OCI-LY3 (cell line): ENCODE measurements at regions not wholly inside any gene's neighbourhood (a gene's known extent, or its start where the extent isn't known, plus 50 kb on each side); places are given as distances from the start of the nearest gene placed in this dataset.
A peak's percentile ranks its signal among the peaks of the same experiment; 100 is the strongest.

Source experiments
- H2AFZ ChIP-seq: fragments of 200-600, 300-600 bp; shearing (Covaris generic); 2 replicates; pipeline ENCODE4 v1.6.0; 2014; ENCODE audit warnings: antibody characterized with exemption, low read depth, low read length
- H3K27ac ChIP-seq: fragments of 200-600, 300-600 bp; sonication (generic); 2 replicates; pipeline ENCODE4 v1.5.1; 2014; ENCODE audit warnings: mild to moderate bottlenecking, low read length, moderate library complexity, mixed read lengths
- H3K27me3 ChIP-seq: fragments of 200-600, 300-600 bp; sonication (generic); 2 replicates; pipeline ENCODE4 v1.6.1; 2014; ENCODE audit warnings: low read depth, low read length, mixed read lengths
- H3K36me3 ChIP-seq: fragments of 200-600, 300-600 bp; sonication (generic); replicated peaks from 2 replicates; pipeline ENCODE3; 2014; ENCODE audit warnings: low read depth, low read length, mixed read lengths
- H3K4me1 ChIP-seq: fragments of 300-600, 200-600 bp; sonication (generic); 2 replicates; pipeline ENCODE4 v1.6.1; 2014; ENCODE audit warnings: low read length, mixed read lengths
- H3K4me2 ChIP-seq: fragments of 200-600, 300-600 bp; sonication (generic); 2 replicates; pipeline ENCODE4 v1.6.1; 2014; ENCODE audit warnings: low read length, mixed read lengths
- H3K4me3 ChIP-seq: fragments of 300-600, 200-600 bp; sonication (generic); 2 replicates; pipeline ENCODE4 v1.5.1; 2014; ENCODE audit warnings: antibody characterized with exemption, mild to moderate bottlenecking, low read length, moderate library complexity
- H3K79me2 ChIP-seq: fragments of 300-600, 200-600 bp; shearing (Covaris generic); 2 replicates; pipeline ENCODE4 v1.6.1; 2014; ENCODE audit warnings: mild to moderate bottlenecking, low read length, mixed read lengths
- H3K9ac ChIP-seq: fragments of 300-600, 200-600 bp; shearing (Covaris generic); 2 replicates; pipeline ENCODE4 v1.6.0; 2014; ENCODE audit warnings: mild to moderate bottlenecking, low read length, moderate library complexity
- H3K9me3 ChIP-seq: fragments of 200-600, 300-600 bp; shearing (Covaris generic); 2 replicates; pipeline ENCODE4 v1.6.1; 2014; ENCODE audit warnings: low read length, mixed read lengths; ENCODE audit not compliant: insufficient read depth
- H4K20me1 ChIP-seq: fragments of 200-600, 300-600 bp; sonication (generic); 2 replicates; pipeline ENCODE4 v1.6.1; 2016; ENCODE audit warnings: low read length, mixed read lengths; ENCODE audit not compliant: insufficient read depth
- EZH2phosphoT487 ChIP-seq: fragments of 200-600 bp; shearing (Covaris generic); IDR thresholded peaks from 2 replicates; pipeline ENCODE4 v1.6.1; 2018; ENCODE audit warnings: antibody characterized with exemption, mixed run types, low read depth
- TF ChIP-seq, protein P1 (sequence below): fragments of 200-600, 300-600 bp; sonication (generic); IDR thresholded peaks from 2 replicates; pipeline ENCODE4 v1.5.1; 2014; ENCODE audit warnings: antibody characterized with exemption, low read length, low read depth

DNA sequence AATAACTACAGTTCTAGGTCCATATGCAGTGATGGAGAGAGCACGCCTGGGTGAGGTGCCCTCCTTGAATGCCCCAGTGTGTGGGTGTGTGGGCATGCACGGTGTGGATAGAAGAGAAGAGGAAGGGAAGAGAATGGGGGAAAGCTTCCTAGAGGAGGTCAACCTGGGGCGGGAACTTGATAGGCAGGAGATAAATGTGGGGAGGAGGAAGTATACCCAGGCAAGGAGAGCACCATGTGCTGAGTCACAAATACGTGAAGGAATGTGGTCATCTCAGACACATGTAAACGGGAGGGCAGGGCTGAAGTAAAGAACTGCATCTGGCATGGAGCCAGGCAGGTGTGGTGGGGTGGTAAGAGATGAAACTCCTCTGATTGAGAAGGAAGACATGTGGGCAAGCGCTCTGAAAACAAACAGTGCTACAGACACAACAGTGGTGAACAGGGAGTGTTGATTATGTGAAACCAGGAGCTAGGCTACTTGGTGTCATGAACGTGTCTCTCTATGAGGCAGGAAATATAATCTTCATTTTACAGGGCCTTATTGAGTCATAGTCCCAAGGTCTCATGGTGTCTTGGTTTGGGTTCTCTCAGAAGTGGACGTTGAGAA is 61.5 kb upstream of the EED start:
- Histone ChIP-seq H3K27ac (no peak overlapping the region), H3K9me3 (no peaks in the 10 kb centered on the region; the same call in 1 of the 2 replicates), H3K36me3 (no peaks in the 10 kb centered on the region), H3K4me1 (peaks cover 24% of the 10 kb centered on the region), H3K4me3 (no peak overlapping the region), H3K9ac (no peak overlapping the region), H3K27me3 (0 out of 2 replicates have a peak, but pooled peaks cover 3% of the 10 kb centered on the region), H2AFZ (peak overlapping the region; percentile 66; the same call in 1 of the 2 replicates), H4K20me1 (no peaks in the 10 kb centered on the region), H3K4me2 (peak overlapping the region; percentile 21; the same call in 1 of the 2 replicates), H3K79me2 (no peaks in the 10 kb centered on the region)
- TF ChIP-seq EZH2phosphoT487, result no peak
- TF ChIP-seq, protein P1, sequence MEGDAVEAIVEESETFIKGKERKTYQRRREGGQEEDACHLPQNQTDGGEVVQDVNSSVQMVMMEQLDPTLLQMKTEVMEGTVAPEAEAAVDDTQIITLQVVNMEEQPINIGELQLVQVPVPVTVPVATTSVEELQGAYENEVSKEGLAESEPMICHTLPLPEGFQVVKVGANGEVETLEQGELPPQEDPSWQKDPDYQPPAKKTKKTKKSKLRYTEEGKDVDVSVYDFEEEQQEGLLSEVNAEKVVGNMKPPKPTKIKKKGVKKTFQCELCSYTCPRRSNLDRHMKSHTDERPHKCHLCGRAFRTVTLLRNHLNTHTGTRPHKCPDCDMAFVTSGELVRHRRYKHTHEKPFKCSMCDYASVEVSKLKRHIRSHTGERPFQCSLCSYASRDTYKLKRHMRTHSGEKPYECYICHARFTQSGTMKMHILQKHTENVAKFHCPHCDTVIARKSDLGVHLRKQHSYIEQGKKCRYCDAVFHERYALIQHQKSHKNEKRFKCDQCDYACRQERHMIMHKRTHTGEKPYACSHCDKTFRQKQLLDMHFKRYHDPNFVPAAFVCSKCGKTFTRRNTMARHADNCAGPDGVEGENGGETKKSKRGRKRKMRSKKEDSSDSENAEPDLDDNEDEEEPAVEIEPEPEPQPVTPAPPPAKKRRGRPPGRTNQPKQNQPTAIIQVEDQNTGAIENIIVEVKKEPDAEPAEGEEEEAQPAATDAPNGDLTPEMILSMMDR, result no peak

DNA sequence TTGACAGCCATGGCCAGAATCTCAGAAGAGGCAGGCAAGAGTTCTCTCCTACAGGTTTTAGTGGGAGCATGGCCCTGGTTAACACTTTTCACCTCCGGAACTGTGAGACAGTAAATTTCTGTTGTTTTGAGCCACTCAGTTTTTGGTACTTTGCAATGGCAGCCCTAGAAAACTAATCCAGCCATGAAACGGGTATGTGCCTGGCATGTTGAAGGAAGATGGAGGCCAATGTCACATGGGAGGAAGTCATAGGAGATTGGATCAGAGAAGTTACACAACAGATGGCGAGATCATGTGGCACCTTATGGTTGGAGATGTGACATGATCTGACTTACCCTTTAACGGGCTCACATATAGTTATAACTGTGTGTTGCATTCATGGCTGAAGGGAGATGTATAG is 63.2 kb upstream of the EED start:
- no peak overlapping the region for H3K27ac ChIP-seq
- H3K9ac ChIP-seq, result no peak overlapping the region
- no peaks in the 10 kb centered on the region for H4K20me1 ChIP-seq
- no peaks in the 10 kb centered on the region; the same call in 1 of the 2 replicates for H3K9me3 ChIP-seq
- 0 out of 2 replicates have a peak, but pooled peaks cover 3% of the 10 kb centered on the region for H3K27me3 ChIP-seq
- no peak overlapping the region for H3K4me3 ChIP-seq
- H3K79me2 ChIP-seq, result no peaks in the 10 kb centered on the region
- no peaks in the 10 kb centered on the region for H3K36me3 ChIP-seq
- peaks cover 36% of the 10 kb centered on the region for H3K4me1 ChIP-seq
- H2AFZ ChIP-seq, result no peak overlapping the region
- TF ChIP-seq EZH2phosphoT487, result no peak
- TF ChIP-seq, protein P1, result no peak
- no peak overlapping the region for H3K4me2 ChIP-seq

DNA sequence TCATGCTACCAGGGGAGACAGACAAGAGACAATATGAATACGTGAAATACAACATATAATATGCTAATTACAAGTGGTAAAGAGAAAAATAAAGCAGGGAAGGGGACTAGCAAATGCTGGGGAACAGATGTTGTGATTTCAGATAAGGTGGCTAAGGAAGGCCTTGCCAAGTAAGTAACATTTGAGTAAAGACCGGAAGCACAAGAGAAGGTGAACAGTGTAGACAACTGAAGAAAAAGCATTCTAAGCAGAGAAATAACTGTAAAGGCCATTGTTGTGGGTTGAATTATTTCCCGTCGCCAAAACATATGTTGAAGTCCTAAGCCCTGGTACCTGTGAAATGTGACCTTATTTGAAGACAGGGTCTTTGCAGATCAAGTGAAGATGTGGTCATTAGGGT is 63.7 kb upstream of the EED start:
- H3K9me3 ChIP-seq, result no peaks in the 10 kb centered on the region; the same call in 1 of the 2 replicates
- TF ChIP-seq, protein P1, result no peak
- TF ChIP-seq EZH2phosphoT487, result no peak
- peaks cover 42% of the 10 kb centered on the region for H3K4me1 ChIP-seq
- no peak overlapping the region for H3K4me3 ChIP-seq
- H3K36me3 ChIP-seq, result no peaks in the 10 kb centered on the region
- no peak overlapping the region for H2AFZ ChIP-seq
- no peaks in the 10 kb centered on the region for H3K79me2 ChIP-seq
- H3K4me2 ChIP-seq, result no peak overlapping the region
- H3K27ac ChIP-seq, result no peak overlapping the region
- no peaks in the 10 kb centered on the region for H4K20me1 ChIP-seq
- no peak overlapping the region for H3K9ac ChIP-seq
- 0 out of 2 replicates have a peak, but pooled peaks cover 3% of the 10 kb centered on the region for H3K27me3 ChIP-seq

DNA sequence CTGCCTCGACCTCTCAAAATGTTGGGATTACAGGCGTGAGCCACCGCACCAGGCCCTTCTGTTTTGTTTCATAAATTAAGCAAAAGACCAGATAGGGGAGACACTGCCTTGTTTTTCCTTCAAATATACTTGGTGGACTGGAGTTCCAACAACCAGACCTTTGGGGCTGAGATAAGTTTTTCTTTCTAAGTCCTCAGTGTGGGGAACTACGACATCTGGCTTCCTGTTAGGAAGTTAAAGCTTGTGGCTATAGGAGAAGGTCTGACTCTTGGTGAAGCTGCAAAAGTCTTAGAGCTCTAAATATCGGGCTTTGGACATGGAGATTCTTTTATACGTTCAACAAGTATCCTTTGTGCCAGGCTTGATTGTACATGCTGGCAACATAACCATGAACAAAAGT is 64.1 kb upstream of the EED start:
- TF ChIP-seq, protein P1, result no peak
- TF ChIP-seq EZH2phosphoT487, result no peak
- no peaks in the 10 kb centered on the region for H4K20me1 ChIP-seq
- H3K27me3 ChIP-seq, result 0 out of 2 replicates have a peak, but pooled peaks cover 3% of the 10 kb centered on the region
- no peak overlapping the region for H3K4me2 ChIP-seq
- H3K4me1 ChIP-seq, result peaks cover 46% of the 10 kb centered on the region
- H3K36me3 ChIP-seq, result no peaks in the 10 kb centered on the region
- H3K9me3 ChIP-seq, result no peaks in the 10 kb centered on the region; the same call in 1 of the 2 replicates
- no peaks in the 10 kb centered on the region for H3K79me2 ChIP-seq
- no peak overlapping the region for H3K4me3 ChIP-seq
- no peak overlapping the region for H3K9ac ChIP-seq
- H3K27ac ChIP-seq, result no peak overlapping the region
- H2AFZ ChIP-seq, result no peak overlapping the region
